Erythroblast (primary cell): ENCODE measurements at regions not wholly inside any gene's neighbourhood (a gene's known extent, or its start where the extent isn't known, plus 50 kb on each side); places are given as distances from the start of the nearest gene placed in this dataset.

Experiments
- GATA1 ChIP-seq: IDR thresholded peaks from 2 replicates; pipeline ENCODE4 v1.6.1; 2011; ENCODE audit warnings: low read depth, mild to moderate bottlenecking, control low read depth, low read length, moderate library complexity
- POLR2A ChIP-seq: IDR thresholded peaks from 2 replicates; pipeline ENCODE4 v1.6.1; 2011; ENCODE audit warnings: mild to moderate bottlenecking, low read length

- TF ChIP-seq POLR2A (no peak), GATA1 (no peak)
Observed at GRCh38 chr12:90305379-90305778, 596.7 kb upstream of the ATP2B1 start.
